B cell (primary cell): ENCODE measurements at regions not wholly inside any gene's neighbourhood (a gene's known extent, or its start where the extent isn't known, plus 50 kb on each side); places are given as distances from the start of the nearest gene placed in this dataset.

ENCODE experiments used
- ATAC-seq: fragments of 200-7000 bp; cut with Tn5 transposase; one replicate; pipeline ENCODE4 v1.10.0; 2021; ENCODE audit warnings: low read depth, mild to moderate bottlenecking, moderate number of reproducible peaks, moderate library complexity
- CTCF ChIA-PET: fragments of 350-600 bp; sonication (Branson Sonifier 250); formaldehyde crosslinking; loops from one replicate; lab custom pipeline; 2021; ENCODE audit warnings: antibody characterized with exemption, inconsistent platforms; lab: Charles Lee
- POLR2A ChIA-PET: fragments of 350-600 bp; sonication (Branson Sonifier 250); formaldehyde crosslinking; loops from one replicate; lab custom pipeline; 2021; ENCODE audit warnings: antibody characterized with exemption; lab: Charles Lee
- DNase-seq: peaks from one replicate; pipeline ENCODE4 v3.0.0; 2013
- H2AFZ ChIP-seq: 2 replicates; pipeline ENCODE4 v1.6.1; 2012; ENCODE audit warnings: mild to moderate bottlenecking, low read depth, low read length; ENCODE audit not compliant: insufficient read depth, poor library complexity, severe bottlenecking
- H3K27ac ChIP-seq, 2 donors: 1 replicate in 1 of 2; 2 replicates in 1 of 2; pipeline ENCODE4 v1.5.1; 2012 to 2013; ENCODE audit warnings: low read length in 2 of 2, mild to moderate bottlenecking in 2 of 2, moderate library complexity in 1 of 2
- H3K27me3 ChIP-seq, 4 experiments: fragments of 200-600 bp in 1 of 4; sonication (generic) in 1 of 4; replicated peaks in 1 of 4; 1 replicate in 2 of 4; 2 replicates in 2 of 4; pipeline versions ENCODE4 v1.6.1 to v1.7.0; 2013 to 2016; ENCODE audit warnings: low read length in 3 of 4, mild to moderate bottlenecking in 2 of 4, mixed read lengths in 1 of 4, moderate library complexity in 1 of 4; ENCODE audit not compliant: insufficient read depth in 4 of 4, control insufficient read depth in 3 of 4; ENCODE audit errors: control extremely low read depth in 1 of 4
- H3K36me3 ChIP-seq, 2 experiments: replicated peaks in 1 of 2; 1 replicate in 1 of 2; 2 replicates in 1 of 2; pipeline versions ENCODE4 v1.6.1 to v1.7.1; 2013; ENCODE audit warnings: low read length in 1 of 2; ENCODE audit not compliant: insufficient read depth in 2 of 2, control insufficient read depth in 1 of 2; ENCODE audit errors: control extremely low read depth in 1 of 2, extremely low read depth in 1 of 2
- H3K4me1 ChIP-seq, 2 donors: fragments of 200-600 bp in 1 of 2; sonication (generic) in 1 of 2; 1 replicate in 1 of 2; 2 replicates in 1 of 2; pipeline versions ENCODE4 v1.5.1 to v1.6.1; 2013 to 2017; ENCODE audit warnings: low read length in 2 of 2; ENCODE audit not compliant: control insufficient read depth in 2 of 2, insufficient read depth in 2 of 2
- H3K4me2 ChIP-seq: replicated peaks from 2 replicates; pipeline ENCODE3; 2012; ENCODE audit warnings: mild to moderate bottlenecking, low read depth, low read length; ENCODE audit not compliant: poor library complexity, severe bottlenecking
- H3K4me3 ChIP-seq, 5 experiments: fragments of 200-600 bp in 1 of 5; sonication (generic) in 1 of 5; 1 replicate in 3 of 5; 2 replicates in 2 of 5; pipeline versions ENCODE4 v1.5.1 to v1.7.0; 2011 to 2016; ENCODE audit warnings: low read length in 4 of 5, mild to moderate bottlenecking in 4 of 5, low read depth in 2 of 5, control low read depth in 1 of 5, moderate library complexity in 1 of 5; ENCODE audit not compliant: insufficient read depth in 1 of 5; ENCODE audit errors: control extremely low read depth in 1 of 5, extremely low read depth in 1 of 5
- H3K79me2 ChIP-seq: fragments of 200-600 bp; sonication (generic); one replicate; pipeline ENCODE4 v1.6.0; 2016; ENCODE audit warnings: low read length; ENCODE audit not compliant: control insufficient read depth, insufficient read depth
- H3K9ac ChIP-seq: fragments of 200-600 bp; sonication (generic); 2 replicates; pipeline ENCODE4 v1.6.1; 2017; ENCODE audit warnings: mild to moderate bottlenecking, low read length, moderate library complexity
- H3K9me3 ChIP-seq, 3 donors: one replicate each; pipeline versions ENCODE4 v1.6.1 to v1.7.1; 2013; ENCODE audit warnings: low read length in 2 of 3; ENCODE audit not compliant: control insufficient read depth in 2 of 3, insufficient read depth in 1 of 3; ENCODE audit errors: control extremely low read depth in 1 of 3
- H4K20me1 ChIP-seq: 2 replicates; pipeline ENCODE4 v1.6.0; 2012; ENCODE audit warnings: mild to moderate bottlenecking, low read length; ENCODE audit not compliant: insufficient read depth, control insufficient read depth, poor library complexity, severe bottlenecking
- H3K27ac Mint-ChIP-seq: one replicate; pipeline ENCODE4 v1.8.0; 2021; ENCODE audit warnings: mixed read lengths
- H3K27me3 Mint-ChIP-seq: one replicate; pipeline ENCODE4 v1.8.0; 2021; ENCODE audit warnings: mixed read lengths
- H3K4me1 Mint-ChIP-seq: one replicate; pipeline ENCODE4 v1.8.0; 2021; ENCODE audit warnings: mixed read lengths
- H3K4me3 Mint-ChIP-seq: one replicate; pipeline ENCODE4 v1.8.0; 2021; ENCODE audit warnings: mixed read lengths
- H3K9me3 Mint-ChIP-seq: one replicate; pipeline ENCODE4 v1.8.0; 2022; ENCODE audit warnings: mixed read lengths; ENCODE audit not compliant: insufficient read depth
- EZH2 ChIP-seq: IDR thresholded peaks from 2 replicates; pipeline ENCODE4 v1.6.1; 2012; ENCODE audit warnings: borderline replicate concordance, low read depth, mild to moderate bottlenecking, moderate library complexity, low read length; ENCODE audit not compliant: insufficient read depth, poor library complexity, severe bottlenecking
- WGBS: methylation state at CpG from one replicate; pipeline ENCODE4 v1.1.5; 2013; ENCODE audit warnings: missing lambda C conversion rate; ENCODE audit not compliant: insufficient coverage; 5-methylcytosine and 5-hydroxymethylcytosine counted together
- intact Hi-C: fragments of 100-400 bp; cut with micrococcal nuclease; formaldehyde crosslinking; loops from one replicate; pipeline ENCODE4 v1.10.0; 2022
- TF ChIP-seq, protein P1 (sequence below): fragments of 200-600 bp; IDR thresholded peaks from one replicate; pipeline ENCODE4 v1.8.0; 2022; ENCODE audit warnings: antibody characterized with exemption, mild to moderate bottlenecking

GRCh38 chr5:108670591-108671289 is 77.0 kb upstream of the FER start:
- 82% methylated on average over 7 of the region's 7 CpGs for WGBS
- no peaks in the 10 kb centered on the region for H3K9me3 ChIP-seq
- CTCF ChIA-PET = no interaction called here
- Mint-ChIP-seq H3K4me3 (no peak overlapping the region), H3K4me1 (no peaks in the 10 kb centered on the region), H3K27me3 (peaks cover 28% of the 10 kb centered on the region), H3K27ac (no peak overlapping the region), H3K9me3 (no peaks in the 10 kb centered on the region)
- H3K36me3 ChIP-seq = no peaks in the 10 kb centered on the region
- DNase-seq (no peak), ATAC-seq (no peak)
- no peak overlapping the region for H2AFZ ChIP-seq
- no peak overlapping the region for H3K4me2 ChIP-seq
- intact Hi-C loops = no loop called here
- no peaks in the 10 kb centered on the region for H3K79me2 ChIP-seq
- no peaks in the 10 kb centered on the region for H3K4me1 ChIP-seq
- no peak overlapping the region for H3K4me3 ChIP-seq
- no peak overlapping the region for H3K27ac ChIP-seq
- TF ChIP-seq EZH2 = no peak
- TF ChIP-seq, protein P1, sequence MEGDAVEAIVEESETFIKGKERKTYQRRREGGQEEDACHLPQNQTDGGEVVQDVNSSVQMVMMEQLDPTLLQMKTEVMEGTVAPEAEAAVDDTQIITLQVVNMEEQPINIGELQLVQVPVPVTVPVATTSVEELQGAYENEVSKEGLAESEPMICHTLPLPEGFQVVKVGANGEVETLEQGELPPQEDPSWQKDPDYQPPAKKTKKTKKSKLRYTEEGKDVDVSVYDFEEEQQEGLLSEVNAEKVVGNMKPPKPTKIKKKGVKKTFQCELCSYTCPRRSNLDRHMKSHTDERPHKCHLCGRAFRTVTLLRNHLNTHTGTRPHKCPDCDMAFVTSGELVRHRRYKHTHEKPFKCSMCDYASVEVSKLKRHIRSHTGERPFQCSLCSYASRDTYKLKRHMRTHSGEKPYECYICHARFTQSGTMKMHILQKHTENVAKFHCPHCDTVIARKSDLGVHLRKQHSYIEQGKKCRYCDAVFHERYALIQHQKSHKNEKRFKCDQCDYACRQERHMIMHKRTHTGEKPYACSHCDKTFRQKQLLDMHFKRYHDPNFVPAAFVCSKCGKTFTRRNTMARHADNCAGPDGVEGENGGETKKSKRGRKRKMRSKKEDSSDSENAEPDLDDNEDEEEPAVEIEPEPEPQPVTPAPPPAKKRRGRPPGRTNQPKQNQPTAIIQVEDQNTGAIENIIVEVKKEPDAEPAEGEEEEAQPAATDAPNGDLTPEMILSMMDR = no peak
- no peaks in the 10 kb centered on the region for H3K27me3 ChIP-seq
- no peak overlapping the region for H3K9ac ChIP-seq
- POLR2A ChIA-PET = no interaction called here
- no peaks in the 10 kb centered on the region for H4K20me1 ChIP-seq

- Histone ChIP-seq H3K27ac (no peak overlapping the region), H3K9ac (no peak overlapping the region), H3K4me1 (no peaks in the 10 kb centered on the region), H3K79me2 (no peaks in the 10 kb centered on the region), H3K36me3 (no peaks in the 10 kb centered on the region), H3K9me3 (no peaks in the 10 kb centered on the region), H2AFZ (no peak overlapping the region), H4K20me1 (no peaks in the 10 kb centered on the region), H3K4me3 (no peak overlapping the region), H3K27me3 (no peaks in the 10 kb centered on the region), H3K4me2 (no peak overlapping the region)
- intact Hi-C loops = no loop called here
- ChIA-PET POLR2A (no interaction called here), CTCF (no interaction called here)
- DNase-seq = no peak
- Mint-ChIP-seq H3K9me3 (no peaks in the 10 kb centered on the region), H3K4me3 (no peak overlapping the region), H3K27ac (no peak overlapping the region), H3K4me1 (no peaks in the 10 kb centered on the region), H3K27me3 (peaks cover 20% of the 10 kb centered on the region)
- ATAC-seq = no peak
- TF ChIP-seq, protein P1 = no peak
- no peak for TF ChIP-seq EZH2
- WGBS = no CpG with 5 or more reads among the region's 1 CpG
These were observed 78.2 kb upstream of the FER start for GRCh38 chr5:108669462-108669861.
